ENCODE measurements at regions not wholly inside any gene's neighbourhood (a gene's known extent, or its start where the extent isn't known, plus 50 kb on each side); places are given as distances from the start of the nearest gene placed in this dataset.

- TF ChIP-seq CBX8 (IDR thresholded peaks at IDR 0.05; ENCODE audit: borderline replicate concordance, low read depth, low read length): no peak
- no peak for TF ChIP-seq CEBPB (IDR thresholded peaks at IDR 0.05; ENCODE audit: low read depth, low read length)
- no peak for TF ChIP-seq KDM1A (IDR thresholded peaks at IDR 0.05; ENCODE audit: borderline replicate concordance, low read length)
- TF ChIP-seq CTBP2 (IDR thresholded peaks at IDR 0.05; ENCODE audit: borderline replicate concordance, insufficient read depth, insufficient read length, low read length): no peak
Measured at GRCh38 chr2:40034198-40034597, 255.1 kb upstream of the THUMPD2 start (continued).

Measured in H1 (cell line).